ENCODE measurements at regions not wholly inside any gene's neighbourhood (a gene's known extent, or its start where the extent isn't known, plus 50 kb on each side); places are given as distances from the start of the nearest gene placed in this dataset.
"Not testable (repeated sequence)": the region's sequence is repeated elsewhere in the genome, so short reads cannot be mapped to it uniquely, and the experiment has no call there.

DNA sequence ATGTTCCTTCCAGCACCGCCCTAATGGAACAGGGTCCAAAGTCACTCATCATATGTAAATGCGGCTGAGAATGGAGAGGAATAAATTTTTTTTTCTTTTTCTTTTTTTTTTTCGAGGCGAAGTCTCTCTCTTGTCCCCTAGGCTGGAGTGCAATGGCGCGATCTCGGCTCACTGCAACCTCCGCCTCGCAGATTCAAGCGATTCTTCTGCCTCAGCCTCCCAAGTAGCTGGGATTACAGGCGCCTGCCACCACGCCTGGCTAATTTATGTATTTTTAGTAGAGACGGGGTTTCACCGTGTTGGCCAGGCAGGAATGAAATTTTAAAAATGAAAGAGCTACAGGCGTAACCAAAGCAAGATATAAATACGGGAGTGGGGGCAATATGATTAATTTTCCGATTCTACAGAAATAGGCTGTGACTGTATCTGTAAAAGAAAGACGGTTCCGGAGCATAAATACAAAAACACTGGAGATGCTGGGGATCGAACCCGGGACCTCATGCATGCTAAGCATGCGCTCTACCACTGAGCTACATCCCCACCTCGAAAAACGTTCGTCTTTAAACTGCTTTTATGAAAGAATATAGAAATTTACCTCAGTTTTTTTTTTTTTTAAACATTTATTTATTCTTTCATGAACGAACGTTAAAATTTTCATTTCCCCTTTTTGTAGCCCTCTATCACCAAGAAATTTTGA lies 132.2 kb downstream of the GPX5 start:
- DNase-seq (ENCODE audit: low read depth in 1 of 2, low spot score in 1 of 2), result peak in 1 of 2 donors; percentile 15

DNA sequence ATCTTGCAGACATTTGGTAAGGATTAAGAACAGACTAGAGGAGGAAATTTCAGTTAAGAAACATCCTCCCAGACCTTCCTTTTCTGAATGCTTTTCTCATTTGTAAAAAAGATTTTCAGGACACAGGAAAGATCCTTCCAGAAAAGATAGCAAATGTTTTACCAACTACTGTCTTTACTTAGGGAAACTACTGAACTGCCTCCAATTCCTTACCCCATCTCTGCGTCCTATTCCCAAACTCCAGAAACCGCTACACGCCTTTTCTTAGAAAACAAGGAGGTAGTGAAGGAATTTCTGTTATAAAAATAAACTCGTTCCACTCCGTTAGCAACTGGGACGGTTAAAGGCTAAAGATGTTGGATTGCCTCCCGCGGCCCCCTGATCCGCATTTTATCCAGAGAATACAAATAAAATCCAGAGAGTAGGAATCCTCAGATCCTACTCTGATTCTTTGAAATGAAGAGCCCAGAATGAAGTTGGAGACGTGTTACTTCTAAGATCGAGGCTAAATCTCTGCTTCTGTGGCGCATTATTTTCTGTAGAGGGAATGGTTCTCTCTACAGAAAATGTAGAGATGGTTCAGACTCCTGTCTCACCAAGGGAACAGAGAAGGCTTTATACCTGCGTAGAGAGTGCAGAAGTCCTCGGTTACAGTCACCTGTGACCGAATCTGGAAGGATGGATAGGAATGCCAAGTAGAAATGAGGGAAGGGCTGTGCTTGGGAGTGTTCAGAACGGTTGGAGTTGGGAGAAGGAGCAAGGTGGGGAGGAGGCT lies 133.0 kb downstream of the GPX5 start:
- DNase-seq (ENCODE audit: low read depth in 1 of 2, low spot score in 1 of 2), result no peak

GRCh38 chr6:28659250-28659566 lies 133.5 kb downstream of the GPX5 start:
- no peak for DNase-seq (ENCODE audit: low read depth in 1 of 2, low spot score in 1 of 2)

DNA sequence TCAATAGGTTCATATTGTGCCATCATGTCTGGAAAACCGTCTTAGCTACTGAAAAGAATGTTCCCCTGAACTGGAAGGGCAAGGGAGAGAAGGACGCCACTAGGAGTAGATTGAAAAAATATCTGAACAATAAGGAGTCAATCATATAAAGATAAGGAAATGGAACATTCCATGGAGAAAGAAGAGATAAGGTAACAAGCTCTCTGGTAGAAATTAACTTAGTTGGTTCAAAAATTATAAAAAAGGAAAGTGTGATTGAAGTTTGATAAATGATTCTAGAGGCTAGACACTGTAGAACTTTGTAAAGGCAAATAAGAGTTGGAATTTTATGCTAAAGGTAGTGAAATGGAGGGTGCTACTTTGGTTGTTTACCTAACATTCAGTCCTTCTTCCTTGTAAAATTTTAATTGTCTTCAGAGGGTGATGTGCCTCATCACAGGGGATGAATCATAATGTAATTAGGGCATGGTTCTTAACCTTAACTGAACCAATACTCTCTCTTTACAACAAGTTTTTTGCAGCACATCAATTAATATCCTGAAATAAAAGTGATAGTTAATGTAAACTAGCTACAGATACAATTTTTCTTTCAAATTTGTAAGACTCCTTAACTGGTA lies 135.5 kb downstream of the GPX5 start:
- DNase-seq (ENCODE audit: low read depth in 1 of 2, low spot score in 1 of 2), result no peak

DNA sequence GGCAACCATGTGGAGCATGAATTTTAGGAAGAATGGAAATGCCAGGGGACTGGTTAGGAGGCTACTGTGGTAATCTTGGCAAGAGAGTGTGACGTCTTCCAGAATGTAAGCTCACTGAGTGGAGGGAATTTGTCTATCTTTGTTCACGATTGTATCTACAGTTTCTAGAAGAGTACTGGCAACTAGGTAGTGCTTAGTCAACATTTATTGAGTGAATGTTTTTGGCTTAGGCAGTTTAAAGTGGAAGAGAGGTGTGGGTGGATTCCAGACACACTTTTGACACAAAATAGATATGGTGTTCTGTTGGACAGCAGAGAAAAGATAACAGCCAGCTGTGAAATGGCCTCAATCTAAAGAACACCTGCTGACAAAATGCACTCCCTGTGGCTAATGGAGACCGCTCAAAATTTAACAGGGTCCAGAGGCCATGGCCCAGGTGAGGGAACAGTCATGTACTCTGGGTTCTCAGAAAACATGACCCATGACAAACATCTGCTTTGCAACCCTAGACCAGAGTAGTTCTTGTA lies 139.3 kb downstream of the GPX5 start:
- DNase-seq (ENCODE audit: low read depth in 1 of 2, low spot score in 1 of 2), result no peak

DNA sequence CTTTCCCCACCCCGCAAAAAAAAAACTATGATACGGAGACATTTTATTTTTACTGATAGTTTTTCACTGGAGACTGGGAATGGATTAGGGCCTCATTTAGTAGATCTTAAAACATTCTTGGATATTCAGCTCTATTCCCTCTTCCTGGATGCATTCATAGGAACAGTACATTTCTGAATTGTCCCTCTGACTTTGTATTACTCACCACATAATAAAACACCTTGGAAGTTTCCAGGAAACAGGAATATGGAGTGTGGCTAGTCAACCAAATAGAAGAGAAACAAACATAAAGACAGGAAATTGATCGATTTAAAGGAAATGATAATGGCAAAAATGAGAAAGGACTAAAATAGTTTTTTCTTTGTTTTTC lies 147.7 kb downstream of the GPX5 start:
- no peak for DNase-seq (ENCODE audit: low read depth in 1 of 2, low spot score in 1 of 2)

GRCh38 chr6:28673787-28674671 lies 148.3 kb downstream of the GPX5 start:
- DNase-seq (ENCODE audit: low read depth in 1 of 2, low spot score in 1 of 2), result peak in 1 of 2 donors; percentile 4

DNA sequence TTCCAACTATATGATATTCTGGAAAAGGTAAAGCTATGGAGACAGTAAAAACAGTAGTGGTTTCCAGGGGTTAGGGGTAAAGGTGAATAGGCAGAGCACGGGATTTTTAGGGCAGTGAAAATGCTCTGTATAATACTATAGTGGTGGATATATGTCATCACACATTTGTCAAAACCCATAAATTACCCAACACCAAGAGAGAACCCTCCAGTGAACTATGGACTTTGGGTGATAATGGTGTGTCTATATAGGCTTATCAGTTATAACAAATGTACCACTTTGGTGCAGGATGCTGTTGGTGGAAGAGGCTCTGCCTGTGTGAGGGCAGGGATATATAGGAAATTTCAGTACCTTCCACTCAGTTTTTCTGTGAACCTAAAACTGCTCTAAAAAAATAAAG lies 149.9 kb downstream of the GPX5 start:
- no peak for DNase-seq (ENCODE audit: low read depth in 1 of 2, low spot score in 1 of 2)

DNA sequence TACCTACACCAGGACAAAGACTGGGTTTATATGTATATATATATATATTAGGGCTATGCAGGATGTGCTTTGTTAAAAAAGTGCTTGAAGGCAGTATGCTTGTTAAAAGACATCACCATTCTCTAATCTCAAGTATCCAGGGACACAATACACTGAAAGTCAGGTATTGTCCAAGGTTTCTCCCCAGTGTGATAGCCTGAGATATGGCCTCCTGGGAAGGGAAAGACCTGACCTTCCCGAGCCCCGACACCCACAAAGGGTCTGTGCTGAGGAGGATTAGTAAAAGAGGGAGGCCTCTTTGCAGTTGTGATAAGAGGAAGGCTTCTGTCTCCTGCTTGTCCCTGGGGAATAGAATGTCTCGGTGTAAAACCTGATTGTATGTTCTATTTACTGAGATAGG lies 156.9 kb downstream of the GPX5 start:
- no peak for DNase-seq (ENCODE audit: low read depth in 1 of 2, low spot score in 1 of 2)

DNA sequence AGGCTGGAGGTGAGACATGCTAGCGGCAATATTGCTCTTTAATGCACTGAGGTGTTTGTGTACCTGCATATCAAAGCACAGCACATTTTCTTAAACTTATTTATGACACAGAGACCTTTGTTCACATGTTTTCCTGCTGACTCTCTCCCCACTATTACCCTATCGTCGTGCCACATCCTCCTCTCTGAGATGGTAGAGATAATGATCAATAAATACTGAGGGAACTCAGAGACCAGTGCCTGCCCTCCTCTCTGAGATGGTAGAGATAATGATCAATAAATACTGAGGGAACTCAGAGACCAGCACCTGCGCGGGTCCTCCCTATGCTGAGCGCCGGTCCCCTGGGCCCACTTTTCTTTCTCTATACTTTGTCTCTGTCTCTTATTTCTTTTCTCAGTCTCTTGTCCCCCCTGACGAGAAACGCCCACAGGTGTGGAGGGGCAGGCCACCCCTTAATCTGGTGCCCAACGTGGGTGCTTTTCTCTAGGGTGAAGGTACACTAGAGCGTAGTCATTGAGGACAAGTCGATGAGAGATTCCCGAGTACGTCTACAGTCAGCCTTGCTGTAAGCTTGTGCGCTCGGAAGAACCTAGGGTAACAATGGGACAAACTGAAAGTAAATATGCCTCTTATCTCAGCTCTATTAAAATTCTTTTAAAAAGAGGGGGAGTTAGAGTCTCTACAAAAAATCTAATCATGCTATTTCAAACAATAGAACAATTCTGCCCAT lies 157.4 kb downstream of the GPX5 start:
- DNase-seq (ENCODE audit: low read depth in 1 of 2, low spot score in 1 of 2), result not testable (repeated sequence)

- DNase-seq (ENCODE audit: low read depth in 1 of 2, low spot score in 1 of 2), result no peak
Measured at GRCh38 chr6:28683945-28684538, 158.4 kb downstream of the GPX5 start.

DNA sequence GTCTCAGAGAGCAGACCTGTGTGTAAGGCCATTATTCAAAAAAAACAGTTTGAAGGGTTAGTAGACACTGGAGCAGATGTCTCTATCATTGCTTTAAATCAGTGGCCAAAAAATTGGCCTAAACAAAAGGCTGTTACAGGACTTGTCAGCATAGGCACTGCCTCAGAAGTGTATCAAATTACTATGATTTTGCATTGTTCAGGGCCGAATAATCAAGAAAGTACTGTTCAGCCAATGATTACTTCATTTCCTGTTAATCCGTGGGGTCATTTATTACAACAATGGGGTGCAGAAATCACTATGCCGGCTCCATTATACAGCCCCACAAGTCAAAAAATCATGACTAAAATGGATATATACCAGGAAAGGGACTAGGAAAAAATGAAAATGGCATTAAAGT lies 160.3 kb downstream of the GPX5 start:
- DNase-seq (ENCODE audit: low read depth in 1 of 2, low spot score in 1 of 2), result not testable (repeated sequence)

DNA sequence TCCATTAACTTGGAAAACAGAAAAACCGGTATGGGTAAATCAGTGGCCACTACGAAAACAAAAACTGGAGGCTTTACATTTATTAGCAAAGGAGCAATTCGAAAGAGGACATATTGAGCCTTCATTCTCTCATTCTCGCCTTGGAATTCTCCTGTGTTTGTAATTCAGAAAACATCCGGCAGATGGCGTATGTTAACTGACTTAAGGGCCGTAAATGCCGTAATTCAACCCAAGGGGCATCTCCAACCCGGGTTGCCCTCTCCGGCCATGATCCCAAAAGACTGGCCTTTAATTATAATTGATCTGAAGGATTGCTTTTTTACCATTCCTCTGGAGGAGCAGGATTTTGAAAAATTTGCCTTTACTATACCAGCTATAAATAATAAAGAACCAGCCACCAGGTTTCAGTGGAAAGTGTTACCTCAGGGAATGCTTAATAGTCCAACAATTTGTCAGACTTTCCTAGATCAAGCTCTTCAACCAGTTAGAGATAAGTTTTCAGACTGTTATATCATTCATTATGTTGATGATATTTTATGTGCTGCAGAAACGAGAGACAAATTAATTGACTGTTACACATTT lies 160.9 kb downstream of the GPX5 start:
- DNase-seq (ENCODE audit: low read depth in 1 of 2, low spot score in 1 of 2), result not testable (repeated sequence)

DNA sequence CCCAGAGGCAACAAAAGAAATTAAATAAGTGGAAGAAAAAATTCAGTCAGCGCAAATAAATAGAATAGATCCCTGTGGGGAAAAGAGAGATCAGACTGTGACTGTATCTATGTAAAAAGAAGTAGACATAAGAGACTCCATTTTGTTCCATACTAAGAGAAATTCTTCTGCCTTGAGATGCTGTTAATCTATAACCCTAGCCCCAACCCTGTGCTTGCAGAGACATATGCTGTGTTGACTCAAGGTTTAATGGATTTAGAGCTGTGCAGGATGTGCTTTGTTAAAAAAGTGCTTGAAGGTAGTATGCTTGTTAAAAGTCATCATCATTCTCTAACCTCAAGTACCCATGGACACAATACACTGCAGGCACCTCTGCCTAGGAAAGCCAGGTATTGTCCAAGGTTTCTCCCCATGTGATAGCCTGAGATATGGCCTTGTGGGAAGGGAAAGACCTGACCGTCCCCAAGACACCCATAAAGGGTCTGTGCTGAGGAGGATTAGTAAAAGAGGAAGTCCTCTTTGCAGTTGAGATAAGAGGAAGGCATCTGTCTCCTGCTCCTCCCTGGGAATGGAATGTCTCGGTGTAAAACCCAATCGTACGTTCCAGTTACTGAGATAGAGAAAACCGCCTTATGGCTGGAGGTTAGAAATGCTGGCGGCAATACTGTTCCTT lies 161.8 kb downstream of the GPX5 start:
- DNase-seq (ENCODE audit: low read depth in 1 of 2, low spot score in 1 of 2), result not testable (repeated sequence)

DNA sequence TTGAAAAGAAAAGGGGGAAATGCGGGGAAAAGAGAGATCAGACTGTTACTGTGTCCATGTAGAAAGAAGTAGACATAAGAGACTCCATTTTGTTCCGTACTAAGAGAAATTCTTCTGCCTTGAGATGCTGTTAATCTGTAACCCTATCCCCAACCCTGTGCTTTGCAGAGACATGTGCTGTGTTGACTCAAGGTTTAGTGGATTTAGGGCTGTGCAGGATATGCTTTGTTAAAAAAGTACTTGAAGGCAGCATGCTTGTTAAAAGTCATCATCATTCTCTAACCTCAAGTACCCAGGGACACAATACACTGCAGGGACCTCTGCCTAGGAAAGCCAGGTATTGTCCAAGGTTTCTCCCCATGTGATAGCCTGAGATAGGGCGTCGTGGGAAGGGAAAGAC lies 166.3 kb downstream of the GPX5 start:
- DNase-seq (ENCODE audit: low read depth in 1 of 2, low spot score in 1 of 2), result not testable (repeated sequence)

DNA sequence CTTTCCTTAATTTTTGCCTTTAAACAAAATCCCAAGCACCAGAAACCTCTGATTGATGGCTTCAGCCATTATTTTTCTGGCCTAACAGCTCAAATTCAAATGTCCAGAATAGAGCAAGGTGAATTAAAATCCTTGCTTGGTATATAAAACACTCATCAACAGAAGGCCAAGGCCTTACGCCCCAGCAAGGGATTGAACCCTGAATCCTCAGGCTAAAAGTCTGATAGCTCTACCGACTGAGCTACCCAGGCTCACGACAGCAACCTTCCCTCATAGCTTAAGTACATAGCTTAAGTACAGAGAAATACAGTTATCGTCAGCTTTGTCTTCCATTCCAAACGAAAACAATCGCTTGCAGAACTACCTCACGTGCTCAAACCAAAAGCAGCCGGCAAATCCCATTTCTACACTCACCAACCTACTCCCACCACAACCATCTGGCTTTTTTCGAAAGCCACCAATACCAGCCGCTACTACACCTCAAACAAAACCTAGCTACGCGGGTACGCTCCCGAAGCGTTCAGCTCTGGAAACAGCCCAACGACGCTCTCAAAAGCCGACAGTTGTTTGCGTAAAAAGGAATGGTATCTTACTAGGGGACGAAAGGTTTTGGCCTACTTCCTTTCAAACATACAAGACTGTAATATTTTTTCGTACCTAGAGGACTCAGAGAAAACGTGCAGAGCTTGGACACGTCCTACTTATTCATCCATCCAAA lies 167.5 kb downstream of the GPX5 start:
- DNase-seq (ENCODE audit: low read depth in 1 of 2, low spot score in 1 of 2), result no peak

DNA sequence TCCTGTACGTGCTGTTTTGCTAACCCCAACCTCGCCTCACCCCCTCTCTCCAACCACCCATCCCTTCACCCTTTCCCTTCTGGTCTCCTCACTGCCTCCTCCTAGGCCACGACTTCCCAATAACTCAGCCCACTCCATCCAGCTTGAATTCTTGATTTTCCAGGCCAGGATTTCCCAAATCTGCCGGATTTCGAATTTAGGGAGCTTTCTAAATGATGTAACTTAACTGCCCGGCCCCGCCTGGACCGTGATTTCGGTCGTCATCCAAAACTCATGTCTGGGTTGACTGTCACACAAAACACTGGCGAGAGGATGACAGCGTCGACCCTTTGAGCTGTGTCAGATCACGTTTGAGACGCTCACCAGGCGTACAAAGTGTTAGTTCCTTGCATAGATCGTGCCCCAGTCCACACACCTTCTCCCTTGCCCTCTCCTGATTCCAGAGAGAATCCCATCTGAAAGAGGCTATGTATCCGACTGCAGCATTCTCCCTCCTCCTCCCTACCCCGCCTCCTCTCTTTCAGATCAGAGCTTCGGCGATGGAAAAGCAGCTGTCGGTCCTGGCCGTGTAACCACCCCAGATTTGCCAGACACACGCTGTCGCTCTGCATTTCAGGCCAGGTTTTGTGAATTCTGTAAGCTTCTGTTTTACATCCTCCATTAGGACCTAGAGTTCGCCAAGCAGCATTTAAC lies 168.2 kb downstream of the GPX5 start:
- DNase-seq (ENCODE audit: low read depth in 1 of 2, low spot score in 1 of 2), result no peak

GRCh38 chr6:28695715-28696114 lies 170.0 kb downstream of the GPX5 start:
- no peak for DNase-seq (ENCODE audit: low read depth in 1 of 2, low spot score in 1 of 2)
